ENCODE measurements at regions not wholly inside any gene's neighbourhood (a gene's known extent, or its start where the extent isn't known, plus 50 kb on each side); places are given as distances from the start of the nearest gene placed in this dataset.
A peak's percentile ranks its signal among the peaks of the same experiment; 100 is the strongest.

GRCh38 chr1:60599574-60599973, 482.8 kb upstream of the NFIA start:
- TF ChIP-seq EZH2 (IDR thresholded peaks at IDR 0.05; ENCODE audit: low read length, missing control alignments) = no peak
- Histone ChIP-seq H3K79me2 (ENCODE audit: control insufficient read depth, insufficient read depth, low read length) (no peaks in the 10 kb centered on the region), H3K27ac (ENCODE audit: insufficient read depth, low read length) (no peak overlapping the region), H3K27me3 (ENCODE audit: control insufficient read depth, insufficient read depth, low read length) (no peaks in the 10 kb centered on the region), H3K4me3 (replicated peaks in 1 of 4; ENCODE audit: control extremely low read depth in 1 of 4, insufficient read depth in 1 of 4, low read depth in 3 of 4, low read length in 4 of 4) (no peak overlapping the region), H2AFZ (ENCODE audit: low read length) (no peak overlapping the region), H3K36me3 (ENCODE audit: control insufficient read depth, insufficient read depth, low read length) (no peaks in the 10 kb centered on the region), H3K4me1 (ENCODE audit: control insufficient read depth, extremely low read depth, insufficient read depth, low read length) (no peaks in the 10 kb centered on the region), H3K9me3 (ENCODE audit: control insufficient read depth, insufficient read depth, low read depth, low read length) (no peaks in the 10 kb centered on the region), H3K4me2 (ENCODE audit: extremely low read depth, insufficient read depth, low read length) (no peak overlapping the region), H3K9ac (ENCODE audit: insufficient read depth, low read length) (no peak overlapping the region), H4K20me1 (ENCODE audit: control insufficient read depth, extremely low read depth, insufficient read depth, low read length) (no peaks in the 10 kb centered on the region)
- DNase-seq (ENCODE audit: low read depth in 2 of 2) = no peak

- TF ChIP-seq EZH2 (IDR thresholded peaks at IDR 0.05; ENCODE audit: low read length, missing control alignments) (no peak), CTCF (conservative IDR thresholded peaks at IDR 0.05 in 1 of 2, IDR thresholded peaks at IDR 0.05 in 1 of 2; ENCODE audit: low read depth in 1 of 2, low read length in 2 of 2) (no peak)
These were observed 484.1 kb upstream of the NFIA start for GRCh38 chr1:60598041-60598910.

GRCh38 chr1:60596791-60597750, 485.3 kb upstream of the NFIA start:
- no peaks in the 10 kb centered on the region for H3K9me3 ChIP-seq (ENCODE audit: control insufficient read depth, insufficient read depth, low read depth, low read length)
- H2AFZ ChIP-seq (ENCODE audit: low read length) = no peak overlapping the region
- H3K36me3 ChIP-seq (ENCODE audit: control insufficient read depth, insufficient read depth, low read length) = no peaks in the 10 kb centered on the region
- H3K4me1 ChIP-seq (ENCODE audit: control insufficient read depth, extremely low read depth, insufficient read depth, low read length) = no peaks in the 10 kb centered on the region
- DNase-seq (ENCODE audit: low read depth in 2 of 2) = peak in 1 of 2 donors; percentile 88
- H4K20me1 ChIP-seq (ENCODE audit: control insufficient read depth, extremely low read depth, insufficient read depth, low read length) = no peaks in the 10 kb centered on the region
- H3K4me3 ChIP-seq (replicated peaks in 1 of 4; ENCODE audit: control extremely low read depth in 1 of 4, insufficient read depth in 1 of 4, low read depth in 3 of 4, low read length in 4 of 4) = no peak overlapping the region
- no peak overlapping the region for H3K4me2 ChIP-seq (ENCODE audit: extremely low read depth, insufficient read depth, low read length)
- H3K9ac ChIP-seq (ENCODE audit: insufficient read depth, low read length) = no peak overlapping the region
- no peak for TF ChIP-seq EZH2 (IDR thresholded peaks at IDR 0.05; ENCODE audit: low read length, missing control alignments)
- TF ChIP-seq CTCF (conservative IDR thresholded peaks at IDR 0.05 in 1 of 2, IDR thresholded peaks at IDR 0.05 in 1 of 2; ENCODE audit: low read depth in 1 of 2, low read length in 2 of 2) = no peak
- no peaks in the 10 kb centered on the region for H3K27me3 ChIP-seq (ENCODE audit: control insufficient read depth, insufficient read depth, low read length)
- H3K79me2 ChIP-seq (ENCODE audit: control insufficient read depth, insufficient read depth, low read length) = no peaks in the 10 kb centered on the region
- H3K27ac ChIP-seq (ENCODE audit: insufficient read depth, low read length) = no peak overlapping the region

More at GRCh38 chr1:60598041-60598910, 484.1 kb upstream of the NFIA start:
- H3K79me2 ChIP-seq (ENCODE audit: control insufficient read depth, insufficient read depth, low read length) = no peaks in the 10 kb centered on the region
- H3K4me3 ChIP-seq (replicated peaks in 1 of 4; ENCODE audit: control extremely low read depth in 1 of 4, insufficient read depth in 1 of 4, low read depth in 3 of 4, low read length in 4 of 4) = no peak overlapping the region
- no peak overlapping the region for H3K9ac ChIP-seq (ENCODE audit: insufficient read depth, low read length)
- H3K36me3 ChIP-seq (ENCODE audit: control insufficient read depth, insufficient read depth, low read length) = no peaks in the 10 kb centered on the region
- no peaks in the 10 kb centered on the region for H4K20me1 ChIP-seq (ENCODE audit: control insufficient read depth, extremely low read depth, insufficient read depth, low read length)
- no peak overlapping the region for H3K4me2 ChIP-seq (ENCODE audit: extremely low read depth, insufficient read depth, low read length)
- H3K4me1 ChIP-seq (ENCODE audit: control insufficient read depth, extremely low read depth, insufficient read depth, low read length) = no peaks in the 10 kb centered on the region
- H3K9me3 ChIP-seq (ENCODE audit: control insufficient read depth, insufficient read depth, low read depth, low read length) = no peaks in the 10 kb centered on the region
- H2AFZ ChIP-seq (ENCODE audit: low read length) = no peak overlapping the region
- DNase-seq (ENCODE audit: low read depth in 2 of 2) = no peak
- no peaks in the 10 kb centered on the region for H3K27me3 ChIP-seq (ENCODE audit: control insufficient read depth, insufficient read depth, low read length)
- H3K27ac ChIP-seq (ENCODE audit: insufficient read depth, low read length) = no peak overlapping the region

Measured in fibroblast of lung (primary cell).